ENCODE measurements at regions not wholly inside any gene's neighbourhood (a gene's known extent, or its start where the extent isn't known, plus 50 kb on each side); places are given as distances from the start of the nearest gene placed in this dataset.

DNA sequence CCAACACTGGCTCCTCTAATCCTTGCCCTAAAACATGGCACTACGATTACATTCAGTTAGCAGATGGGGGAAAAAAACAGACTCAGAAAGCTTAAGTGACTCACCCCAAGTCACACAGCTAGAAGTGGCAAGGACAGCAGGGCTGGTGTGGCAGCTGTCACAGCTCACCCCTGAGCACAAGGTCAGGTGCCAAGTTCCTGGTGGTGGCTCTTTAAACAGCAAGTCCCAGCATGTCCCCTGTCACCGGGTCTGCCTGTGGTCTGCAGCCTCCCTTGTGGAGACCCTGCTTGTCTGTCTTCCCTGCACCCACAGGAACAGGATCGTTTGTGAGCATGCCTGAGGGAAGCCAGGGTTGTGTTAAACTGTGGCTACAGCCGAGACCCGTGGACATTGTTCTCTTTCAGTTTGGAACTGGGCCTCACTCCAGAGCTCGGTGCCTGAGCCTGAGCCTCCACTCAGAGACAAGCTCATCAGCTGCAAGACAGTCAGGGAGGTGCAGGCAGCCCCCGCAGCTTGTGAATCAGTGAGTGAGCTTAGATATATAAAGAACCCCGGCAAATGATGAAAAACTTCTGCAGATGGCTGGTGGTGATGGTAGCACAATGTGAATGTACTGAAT, 260.8 kb downstream of the BCOR start:
- TF ChIP-seq, protein P1, sequence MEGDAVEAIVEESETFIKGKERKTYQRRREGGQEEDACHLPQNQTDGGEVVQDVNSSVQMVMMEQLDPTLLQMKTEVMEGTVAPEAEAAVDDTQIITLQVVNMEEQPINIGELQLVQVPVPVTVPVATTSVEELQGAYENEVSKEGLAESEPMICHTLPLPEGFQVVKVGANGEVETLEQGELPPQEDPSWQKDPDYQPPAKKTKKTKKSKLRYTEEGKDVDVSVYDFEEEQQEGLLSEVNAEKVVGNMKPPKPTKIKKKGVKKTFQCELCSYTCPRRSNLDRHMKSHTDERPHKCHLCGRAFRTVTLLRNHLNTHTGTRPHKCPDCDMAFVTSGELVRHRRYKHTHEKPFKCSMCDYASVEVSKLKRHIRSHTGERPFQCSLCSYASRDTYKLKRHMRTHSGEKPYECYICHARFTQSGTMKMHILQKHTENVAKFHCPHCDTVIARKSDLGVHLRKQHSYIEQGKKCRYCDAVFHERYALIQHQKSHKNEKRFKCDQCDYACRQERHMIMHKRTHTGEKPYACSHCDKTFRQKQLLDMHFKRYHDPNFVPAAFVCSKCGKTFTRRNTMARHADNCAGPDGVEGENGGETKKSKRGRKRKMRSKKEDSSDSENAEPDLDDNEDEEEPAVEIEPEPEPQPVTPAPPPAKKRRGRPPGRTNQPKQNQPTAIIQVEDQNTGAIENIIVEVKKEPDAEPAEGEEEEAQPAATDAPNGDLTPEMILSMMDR (conservative IDR thresholded peaks at IDR 0.05), result peak; percentile 18
- no peaks in the 10 kb centered on the region for H3K36me3 ChIP-seq (ENCODE audit: control insufficient read depth, insufficient read depth, low read length)
- H3K4me1 ChIP-seq (ENCODE audit: control insufficient read depth, insufficient read depth, low read length), result no peaks in the 10 kb centered on the region
- Mint-ChIP-seq H3K4me3 (no peak overlapping the region), H3K9me3 (peaks cover 8% of the 10 kb centered on the region), H3K36me3 (ENCODE audit: low read depth) (no peaks in the 10 kb centered on the region), H3K27ac (no peak overlapping the region), H3K27me3 (ENCODE audit: insufficient read depth) (peaks cover 8% of the 10 kb centered on the region), H3K4me1 (peaks cover 14% of the 10 kb centered on the region)
- no peak for DNase-seq
- H3K27ac ChIP-seq (ENCODE audit: low read depth, low read length), result no peak overlapping the region
- 90 to 100% methylated on average over 1 to 8 of the region's 8 CpGs for WGBS, 2 experiments (ENCODE audit: insufficient coverage in 1 of 2, insufficient read length in 1 of 2)
- no peaks in the 10 kb centered on the region for H3K27me3 ChIP-seq (ENCODE audit: control insufficient read depth, insufficient read depth, low read length, poor library complexity, severe bottlenecking)
- no peak overlapping the region for H3K9ac ChIP-seq (ENCODE audit: extremely low read depth, low read length, poor library complexity, severe bottlenecking)
- no peaks in the 10 kb centered on the region for H3K9me3 ChIP-seq (ENCODE audit: control insufficient read depth, low read length)
- H3K4me3 ChIP-seq (ENCODE audit: low read length), result no peak overlapping the region

DNA sequence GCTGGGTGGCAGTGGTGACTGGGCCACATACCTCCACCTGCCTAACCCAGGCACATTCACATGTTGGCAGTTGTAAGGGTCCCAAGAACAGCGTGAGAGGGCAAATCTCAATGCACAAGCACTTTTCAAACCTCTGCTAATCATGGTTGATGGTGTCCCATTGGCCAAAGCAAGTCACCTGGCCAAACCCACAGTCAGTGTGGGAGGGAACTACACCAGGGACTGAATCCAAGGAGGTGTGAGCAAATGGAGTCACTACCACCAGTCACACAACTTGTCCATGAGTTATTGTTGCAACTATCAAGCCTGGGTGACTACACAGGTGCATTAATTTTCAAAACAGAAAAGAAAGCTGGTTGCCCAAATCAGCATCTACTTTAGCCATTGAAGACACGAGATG, 260.1 kb downstream of the BCOR start:
- DNase-seq, result no peak
- H3K9me3 ChIP-seq (ENCODE audit: control insufficient read depth, low read length), result no peaks in the 10 kb centered on the region
- H3K9ac ChIP-seq (ENCODE audit: extremely low read depth, low read length, poor library complexity, severe bottlenecking), result no peak overlapping the region
- H3K4me3 Mint-ChIP-seq, result no peak overlapping the region
- H3K27me3 ChIP-seq (ENCODE audit: control insufficient read depth, insufficient read depth, low read length, poor library complexity, severe bottlenecking), result no peaks in the 10 kb centered on the region
- no peaks in the 10 kb centered on the region for H3K36me3 ChIP-seq (ENCODE audit: control insufficient read depth, insufficient read depth, low read length)
- WGBS, 2 experiments (ENCODE audit: insufficient coverage in 1 of 2, insufficient read length in 1 of 2), result 96 to 100% methylated on average over 1 to 2 of the region's 2 CpGs
- H3K27me3 Mint-ChIP-seq (ENCODE audit: insufficient read depth), result peaks cover 8% of the 10 kb centered on the region
- no peak overlapping the region for H3K27ac ChIP-seq (ENCODE audit: low read depth, low read length)
- peaks cover 10% of the 10 kb centered on the region for H3K4me1 Mint-ChIP-seq
- H3K36me3 Mint-ChIP-seq (ENCODE audit: low read depth), result no peaks in the 10 kb centered on the region
- H3K4me1 ChIP-seq (ENCODE audit: control insufficient read depth, insufficient read depth, low read length), result no peaks in the 10 kb centered on the region
- TF ChIP-seq, protein P1 (conservative IDR thresholded peaks at IDR 0.05), result no peak
- no peak overlapping the region for H3K27ac Mint-ChIP-seq
- peaks cover 6% of the 10 kb centered on the region for H3K9me3 Mint-ChIP-seq
- H3K4me3 ChIP-seq (ENCODE audit: low read length), result no peak overlapping the region

DNA sequence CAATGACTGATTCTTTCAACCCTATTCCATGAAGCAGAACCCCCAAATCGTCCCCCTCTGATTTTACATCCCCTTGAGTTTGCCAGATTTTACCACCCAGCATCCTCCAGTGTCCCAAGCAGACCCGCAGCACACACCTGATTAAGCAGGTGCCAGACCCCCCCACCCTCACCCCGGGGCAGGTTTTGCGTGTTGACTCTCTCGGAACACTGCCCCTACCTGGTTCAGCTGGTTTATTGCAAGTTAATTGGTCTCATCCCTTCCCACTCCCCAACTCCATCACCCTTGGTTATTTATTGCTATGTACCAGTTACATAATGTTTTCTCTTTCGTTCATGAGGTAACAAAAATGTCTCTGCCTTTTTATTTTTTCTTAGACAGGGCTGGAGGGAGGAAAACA, 258.4 kb downstream of the BCOR start:
- Mint-ChIP-seq H3K27me3 (ENCODE audit: insufficient read depth) (peaks cover 8% of the 10 kb centered on the region), H3K27ac (no peak overlapping the region), H3K4me1 (peaks cover 13% of the 10 kb centered on the region), H3K4me3 (no peak overlapping the region), H3K9me3 (peaks cover 6% of the 10 kb centered on the region), H3K36me3 (ENCODE audit: low read depth) (no peaks in the 10 kb centered on the region)
- Histone ChIP-seq H3K27me3 (ENCODE audit: control insufficient read depth, insufficient read depth, low read length, poor library complexity, severe bottlenecking) (no peaks in the 10 kb centered on the region), H3K36me3 (ENCODE audit: control insufficient read depth, insufficient read depth, low read length) (no peaks in the 10 kb centered on the region), H3K27ac (ENCODE audit: low read depth, low read length) (no peak overlapping the region), H3K9ac (ENCODE audit: extremely low read depth, low read length, poor library complexity, severe bottlenecking) (no peak overlapping the region), H3K9me3 (ENCODE audit: control insufficient read depth, low read length) (no peaks in the 10 kb centered on the region), H3K4me1 (ENCODE audit: control insufficient read depth, insufficient read depth, low read length) (no peaks in the 10 kb centered on the region), H3K4me3 (ENCODE audit: low read length) (no peak overlapping the region)
- peak; percentile 70 for DNase-seq
- WGBS, 2 experiments (ENCODE audit: insufficient coverage in 1 of 2, insufficient read length in 1 of 2), result 92% methylated on average over 6 of the region's 6 CpGs; no CpG with 5 or more reads in 1 of the 2 experiments
- TF ChIP-seq, protein P1 (conservative IDR thresholded peaks at IDR 0.05), result peak; percentile 67

All from endodermal cell (in vitro differentiated cells).